Neural progenitor cell (in vitro differentiated cells): ENCODE measurements at regions not wholly inside any gene's neighbourhood (a gene's known extent, or its start where the extent isn't known, plus 50 kb on each side); places are given as distances from the start of the nearest gene placed in this dataset.
"Not testable (repeated sequence)": the region's sequence is repeated elsewhere in the genome, so short reads cannot be mapped to it uniquely, and the experiment has no call there.

ENCODE experiments used
- CTCF ChIP-seq: fragments of 200-600 bp; sonication (generic); IDR thresholded peaks from 2 replicates; pipeline ENCODE4 v1.5.1; 2017; ENCODE audit warnings: antibody characterized with exemption, mild to moderate bottlenecking
- EZH2 ChIP-seq: fragments of 200-600 bp; sonication (generic); IDR thresholded peaks from 2 replicates; pipeline ENCODE4 v1.6.1; 2017; ENCODE audit warnings: antibody characterized with exemption, mild to moderate bottlenecking, moderate library complexity
- EZH2phosphoT487 ChIP-seq: fragments of 200-600 bp; sonication (generic); IDR thresholded peaks from 2 replicates; pipeline ENCODE4 v1.6.1; 2017; ENCODE audit warnings: antibody characterized with exemption

- TF ChIP-seq CTCF, EZH2, EZH2phosphoT487: not testable (repeated sequence)
These were observed 159.3 kb downstream of the AVL9 start for GRCh38 chr7:32654549-32654948.
